ENCODE measurements at regions not wholly inside any gene's neighbourhood (a gene's known extent, or its start where the extent isn't known, plus 50 kb on each side); places are given as distances from the start of the nearest gene placed in this dataset.

- no peak overlapping the region for H4K91ac ChIP-seq (ENCODE audit: insufficient read length, low read depth, low read length)
- peaks cover 0 to 3% (median 0%) of the 10 kb centered on the region in 3 experiments; a peak in 1 of 7 replicates for H3K36me3 Mint-ChIP-seq (ENCODE audit: insufficient read depth in 1 of 3, low read depth in 3 of 3)
These were observed 57.3 kb upstream of the PTGFRN start for GRCh38 chr1:116852367-116852766.

More at GRCh38 chr1:116852367-116852766, 57.3 kb upstream of the PTGFRN start:
- no CpG with 5 or more reads among the region's 7 CpGs for WGBS (ENCODE audit: extremely low coverage, insufficient read length, low lambda C conversion rate)
- Histone ChIP-seq H2BK5ac (ENCODE audit: insufficient read length, low read length) (no peak overlapping the region), H3K79me2 (ENCODE audit: insufficient read depth, low read length) (no peaks in the 10 kb centered on the region), H2BK12ac (ENCODE audit: insufficient read length, low read depth, low read length) (no peak overlapping the region), H3K9ac (ENCODE audit: extremely low read depth, insufficient read length, low read length) (no peak overlapping the region), H3K27ac (ENCODE audit: insufficient read length, low read depth, low read length) (no peak overlapping the region), H4K5ac (ENCODE audit: insufficient read length, low read depth, low read length) (no peak overlapping the region), H3K27me3 (ENCODE audit: insufficient read depth, low read length) (no peaks in the 10 kb centered on the region), H3K79me1 (ENCODE audit: insufficient read depth, low read depth, low read length, poor library complexity, severe bottlenecking) (no peaks in the 10 kb centered on the region), H3K56ac (ENCODE audit: insufficient read length, low read depth, low read length) (no peak overlapping the region), H3K4me2 (ENCODE audit: insufficient read depth, insufficient read length, low read length) (no peak overlapping the region), H2AK5ac (ENCODE audit: insufficient read length, low read length) (no peak overlapping the region), H3K23me2 (ENCODE audit: insufficient read length, low read depth, low read length, poor library complexity, severe bottlenecking) (no peaks in the 10 kb centered on the region), H2BK15ac (ENCODE audit: low read depth, low read length) (no peak overlapping the region), H2BK120ac (ENCODE audit: low read depth, low read length, poor library complexity, severe bottlenecking) (no peak overlapping the region), H4K8ac (replicated peaks; ENCODE audit: insufficient read length, low read depth, low read length) (no peak overlapping the region), H3K14ac (ENCODE audit: insufficient read depth, low read length) (no peak overlapping the region), H3K23ac (ENCODE audit: insufficient read length, low read depth, low read length) (no peak overlapping the region), H3K9me3 (ENCODE audit: control insufficient read depth, low read depth, low read length) (no peaks in the 10 kb centered on the region), H2AFZ (ENCODE audit: low read length) (no peak overlapping the region), H3K4me1 (ENCODE audit: insufficient read depth, low read length) (peaks cover 17% of the 10 kb centered on the region; the same call in 1 of the 2 replicates), H3T11ph (ENCODE audit: low read length) (no peak overlapping the region), H2BK20ac (ENCODE audit: low read depth, low read length, poor library complexity, severe bottlenecking) (no peak overlapping the region), H3K18ac (ENCODE audit: insufficient read length, low read depth, low read length) (no peak overlapping the region), H3K4ac (ENCODE audit: low read depth, low read length) (no peak overlapping the region), H4K20me1 (ENCODE audit: control insufficient read depth, insufficient read depth, insufficient read length) (no peaks in the 10 kb centered on the region)
- no peak for DNase-seq
- Mint-ChIP-seq H3K27me3 (ENCODE audit: low read depth) (peaks cover 2% of the 10 kb centered on the region; the same call in 1 of the 2 replicates), H3K9me3 (peaks cover 4% of the 10 kb centered on the region in 2 experiments; a peak in 2 of 5 replicates), H3K4me1 (peaks cover 52 to 54% of the 10 kb centered on the region in 2 experiments), H3K4me3 (no peak overlapping the region), H3K27ac (peak overlapping the region in 2 of 3 experiments; percentile 53 to 92; a peak in 4 of 7 replicates)
- TF ChIP-seq, protein P1, sequence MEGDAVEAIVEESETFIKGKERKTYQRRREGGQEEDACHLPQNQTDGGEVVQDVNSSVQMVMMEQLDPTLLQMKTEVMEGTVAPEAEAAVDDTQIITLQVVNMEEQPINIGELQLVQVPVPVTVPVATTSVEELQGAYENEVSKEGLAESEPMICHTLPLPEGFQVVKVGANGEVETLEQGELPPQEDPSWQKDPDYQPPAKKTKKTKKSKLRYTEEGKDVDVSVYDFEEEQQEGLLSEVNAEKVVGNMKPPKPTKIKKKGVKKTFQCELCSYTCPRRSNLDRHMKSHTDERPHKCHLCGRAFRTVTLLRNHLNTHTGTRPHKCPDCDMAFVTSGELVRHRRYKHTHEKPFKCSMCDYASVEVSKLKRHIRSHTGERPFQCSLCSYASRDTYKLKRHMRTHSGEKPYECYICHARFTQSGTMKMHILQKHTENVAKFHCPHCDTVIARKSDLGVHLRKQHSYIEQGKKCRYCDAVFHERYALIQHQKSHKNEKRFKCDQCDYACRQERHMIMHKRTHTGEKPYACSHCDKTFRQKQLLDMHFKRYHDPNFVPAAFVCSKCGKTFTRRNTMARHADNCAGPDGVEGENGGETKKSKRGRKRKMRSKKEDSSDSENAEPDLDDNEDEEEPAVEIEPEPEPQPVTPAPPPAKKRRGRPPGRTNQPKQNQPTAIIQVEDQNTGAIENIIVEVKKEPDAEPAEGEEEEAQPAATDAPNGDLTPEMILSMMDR (conservative IDR thresholded peaks at IDR 0.05), result no peak

All from H9 (cell line).